ENCODE measurements at regions not wholly inside any gene's neighbourhood (a gene's known extent, or its start where the extent isn't known, plus 50 kb on each side); places are given as distances from the start of the nearest gene placed in this dataset.
"Not testable (repeated sequence)": the region's sequence is repeated elsewhere in the genome, so short reads cannot be mapped to it uniquely, and the experiment has no call there.

DNA sequence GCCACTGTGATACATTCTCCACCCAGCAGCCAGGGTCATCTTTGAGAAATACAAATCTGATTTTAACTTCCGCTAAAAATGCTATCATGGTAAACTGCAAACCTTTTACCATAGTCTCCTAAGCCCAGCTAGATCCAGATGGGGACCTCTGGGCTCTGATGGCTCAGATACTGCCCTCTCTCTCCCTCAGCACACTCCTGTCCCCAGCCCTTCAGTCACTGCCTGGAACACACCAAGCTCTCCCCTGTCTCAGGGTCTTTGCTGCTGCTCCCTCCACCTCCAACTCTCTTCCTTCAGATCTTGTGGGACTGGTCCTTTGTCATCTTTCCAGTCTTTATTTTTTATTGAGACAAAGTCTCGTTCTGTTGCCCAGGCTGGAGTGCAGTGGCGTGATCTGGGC, 65.1 kb downstream of the SPRY4 start:
- no peak for DNase-seq

DNA sequence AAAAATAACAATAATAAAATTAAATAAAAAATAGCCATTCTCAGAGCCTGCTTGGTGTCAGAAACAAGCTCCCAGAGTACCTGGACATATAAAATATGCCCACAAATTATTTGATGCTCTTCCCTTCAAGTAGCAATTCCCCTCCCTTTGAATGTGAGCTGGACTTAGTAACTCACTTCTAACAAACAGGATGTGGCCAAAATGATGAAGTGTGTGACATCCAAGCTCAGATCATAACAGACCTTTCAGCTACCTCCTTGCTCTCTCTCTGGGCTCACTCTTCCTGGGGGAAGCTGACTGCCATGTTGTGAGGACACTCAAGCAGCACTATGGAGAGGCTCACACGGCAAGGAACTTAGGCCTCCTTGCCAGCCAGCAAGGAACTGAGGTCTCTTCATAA, 69.0 kb downstream of the SPRY4 start:
- no peak for DNase-seq

DNA sequence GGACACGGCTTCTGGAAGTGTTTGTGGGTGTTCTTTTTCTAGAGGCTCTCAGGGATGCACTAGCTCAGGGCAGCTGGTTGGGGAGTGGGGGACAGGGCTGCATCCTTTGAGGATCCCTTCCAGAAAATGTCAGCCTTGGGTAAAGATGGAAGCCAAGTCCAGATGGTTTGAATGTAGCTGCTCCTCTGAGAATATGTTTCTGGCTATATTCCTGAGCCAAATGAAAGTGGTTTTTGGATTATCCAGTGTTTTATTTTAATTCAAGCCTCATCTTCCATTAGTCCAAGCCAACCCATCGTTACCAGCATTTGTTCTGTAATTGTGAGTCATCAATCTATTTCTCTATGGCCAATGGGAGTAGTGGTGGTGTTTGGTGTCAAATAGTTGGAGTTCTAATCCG, 70.4 kb downstream of the SPRY4 start:
- no peak for DNase-seq

DNA sequence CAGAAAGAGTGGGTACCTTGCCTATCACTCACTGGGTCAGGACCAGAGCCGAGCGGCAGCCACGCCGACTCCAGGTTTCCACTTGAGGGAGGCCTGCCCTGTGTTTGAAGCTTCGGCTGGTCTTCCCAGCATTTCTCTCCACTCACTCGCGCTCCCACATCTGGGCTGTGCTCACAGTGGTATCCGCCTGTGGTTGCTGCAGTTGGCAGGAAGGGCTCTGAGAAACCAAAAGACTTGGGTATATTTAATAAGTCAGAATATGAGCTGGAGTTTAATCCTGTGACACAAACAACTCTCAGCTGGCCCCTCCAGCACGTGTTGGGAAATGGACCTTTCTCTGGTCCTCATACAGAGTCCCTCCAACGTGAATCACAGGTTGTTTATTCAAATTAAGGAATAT, 70.9 kb downstream of the SPRY4 start:
- no peak for DNase-seq

DNA sequence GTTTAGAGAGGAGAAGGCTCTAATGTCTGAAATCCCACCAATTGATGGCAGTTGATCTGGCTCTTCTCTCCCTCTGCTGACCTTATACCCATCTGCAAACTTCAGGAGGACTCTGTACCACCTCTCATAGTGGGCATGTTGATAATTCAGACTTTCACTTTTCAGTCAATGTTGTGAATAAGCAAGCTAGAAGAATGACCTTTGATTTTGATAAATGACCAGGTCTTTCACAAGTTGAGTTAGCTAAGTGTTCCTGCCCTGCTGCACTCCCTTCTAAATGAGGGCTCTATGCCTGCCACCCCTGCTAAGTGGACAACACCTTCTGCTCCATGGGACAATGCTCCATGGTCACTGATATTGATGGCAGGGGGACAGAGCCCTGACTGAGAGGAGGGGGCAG, 74.7 kb downstream of the SPRY4 start:
- no peak for DNase-seq

DNA sequence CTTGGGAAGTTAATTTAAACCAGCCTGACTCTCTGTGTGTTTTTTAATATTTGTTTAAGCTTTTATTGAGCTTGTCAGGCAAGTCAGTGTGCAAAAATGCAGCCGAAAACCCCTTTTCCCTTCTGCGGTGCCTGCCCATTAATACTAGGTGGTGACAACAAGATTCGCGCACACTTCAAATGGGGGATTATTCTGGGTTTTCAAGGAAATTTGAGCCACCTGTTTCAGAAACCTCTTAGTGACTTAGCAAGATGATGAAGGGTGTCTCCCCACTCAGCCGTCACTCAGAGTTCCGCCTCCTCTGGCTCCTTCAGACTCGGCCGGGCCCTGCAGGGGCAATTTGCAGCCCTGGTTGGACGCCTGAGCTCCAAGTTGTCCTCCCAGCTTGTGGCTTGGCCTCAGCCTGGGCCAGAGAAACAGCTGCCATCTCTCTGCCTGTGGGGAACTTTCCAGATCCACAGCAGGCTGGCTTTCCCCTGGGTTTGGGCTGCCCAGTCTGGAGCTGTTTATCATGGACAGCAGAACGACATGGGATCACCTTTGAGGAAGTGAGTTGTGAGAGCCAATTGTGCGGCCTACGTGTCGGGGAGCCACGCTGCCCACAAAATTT, 75.9 kb downstream of the SPRY4 start:
- DNase-seq = no peak

DNA sequence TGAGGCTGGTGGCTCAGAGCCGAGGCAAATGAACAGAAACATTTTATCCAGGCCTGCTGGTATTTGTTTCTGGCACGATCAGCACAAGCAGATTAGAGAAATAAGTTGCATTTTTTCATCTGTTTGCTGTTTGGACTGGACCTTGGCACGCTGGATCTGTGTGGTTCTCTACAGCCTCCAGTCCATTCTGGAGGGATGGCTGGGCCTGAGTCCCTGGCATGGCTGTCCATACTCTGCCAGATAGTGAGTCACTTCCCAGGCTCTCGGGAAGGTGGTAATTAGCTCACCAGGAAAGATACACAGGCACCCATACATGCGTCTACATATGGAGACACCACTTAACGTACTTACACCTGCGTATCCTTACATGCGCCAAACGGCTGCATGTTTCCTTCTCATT, 78.6 kb downstream of the SPRY4 start:
- peak in 1 of 2 experiments; percentile 61 for DNase-seq

DNA sequence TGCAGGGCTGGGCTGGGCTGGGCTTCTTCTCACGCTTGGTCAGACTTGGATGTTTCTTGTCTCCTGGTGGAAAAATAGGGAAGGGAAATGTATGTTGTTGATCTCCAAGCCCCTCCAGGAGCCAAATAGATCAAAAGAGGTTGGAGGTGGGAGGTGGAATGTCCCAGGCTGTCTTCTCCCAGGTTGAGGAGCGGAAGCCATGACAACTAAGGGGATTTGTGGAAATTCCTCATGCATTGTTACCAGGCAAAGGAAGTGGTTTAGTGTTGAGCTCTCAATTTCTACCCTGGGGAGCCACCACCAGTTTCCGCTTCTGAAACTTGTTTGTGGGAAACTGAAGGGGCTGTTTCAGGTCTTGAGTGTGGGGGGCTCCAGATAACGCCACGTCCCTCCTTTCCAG, 79.0 kb downstream of the SPRY4 start:
- no peak for DNase-seq

DNA sequence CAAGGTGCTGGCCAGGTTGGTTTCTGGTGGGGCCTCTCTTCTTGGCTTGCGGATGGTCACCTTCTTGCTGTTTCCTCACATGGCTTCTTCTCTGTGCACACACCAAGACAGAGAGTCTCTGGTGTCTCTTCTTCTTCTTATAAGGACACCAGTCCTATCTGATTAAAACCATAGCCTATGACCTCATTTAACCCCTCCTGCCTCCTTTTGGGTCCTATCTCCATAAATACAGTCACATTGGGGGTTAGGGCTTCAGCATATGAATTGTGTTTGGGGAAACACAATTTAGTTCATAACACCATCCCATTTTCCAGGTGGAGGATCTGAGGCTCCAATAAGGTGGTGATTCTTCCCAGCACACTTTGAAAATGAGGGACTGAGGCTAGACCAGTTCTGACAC, 80.4 kb downstream of the SPRY4 start:
- DNase-seq = no peak

DNA sequence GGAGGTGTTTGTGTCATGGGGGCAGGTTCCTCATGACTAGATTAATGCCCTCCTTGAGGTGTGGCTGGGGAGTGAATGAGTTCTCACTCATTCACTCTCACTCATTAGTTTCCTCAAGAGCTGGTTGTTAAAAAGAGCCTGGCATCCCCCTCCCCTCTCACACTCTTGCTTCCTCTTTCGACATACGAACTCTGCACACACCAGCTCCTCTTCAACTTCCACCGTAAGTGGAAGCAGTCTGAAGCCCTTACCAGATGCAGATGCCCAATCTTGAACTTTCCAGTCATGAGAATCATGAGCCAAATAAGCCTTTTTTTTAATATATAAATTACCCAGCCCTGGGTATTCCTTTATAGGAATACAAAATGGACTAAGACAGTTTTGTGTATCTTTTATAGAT, 82.5 kb downstream of the SPRY4 start:
- no peak for DNase-seq

DNA sequence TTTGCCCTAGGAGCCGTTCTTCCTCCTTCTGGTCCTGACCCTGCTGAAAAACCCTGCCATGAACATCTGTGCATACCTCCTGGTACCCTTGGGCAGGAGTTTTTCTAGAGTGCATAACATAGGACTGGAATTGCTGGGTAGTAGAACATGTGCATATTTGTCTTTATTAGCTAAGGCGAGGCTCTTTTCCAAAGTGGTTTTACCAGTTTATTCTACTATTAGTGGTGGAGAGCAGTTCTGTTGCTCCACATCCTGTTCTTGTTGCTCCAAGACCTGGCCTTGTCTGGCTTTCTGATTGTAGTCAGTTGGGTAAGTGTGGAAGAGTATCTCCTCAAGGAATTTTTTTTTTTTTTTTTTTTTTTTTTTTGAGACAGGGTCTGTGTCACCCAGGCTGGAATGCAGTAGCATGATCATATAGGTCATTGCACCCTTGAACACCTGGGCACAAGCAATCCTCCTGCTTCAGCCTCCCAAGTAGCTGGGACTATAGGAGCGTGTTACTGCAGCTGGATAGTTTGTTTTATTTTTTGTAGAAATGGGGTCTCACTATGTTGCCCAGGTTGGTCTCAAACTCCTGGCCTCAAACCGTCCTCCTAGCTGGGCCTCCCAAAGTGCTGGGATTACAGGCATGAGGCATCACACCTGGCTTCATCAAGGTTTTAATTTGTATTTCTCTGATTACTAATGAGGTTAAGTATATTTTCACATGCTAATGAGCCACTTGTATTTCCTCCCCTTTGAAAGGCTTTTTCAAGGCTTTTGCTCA, 85.2 kb downstream of the SPRY4 start:
- DNase-seq = no peak

DNA sequence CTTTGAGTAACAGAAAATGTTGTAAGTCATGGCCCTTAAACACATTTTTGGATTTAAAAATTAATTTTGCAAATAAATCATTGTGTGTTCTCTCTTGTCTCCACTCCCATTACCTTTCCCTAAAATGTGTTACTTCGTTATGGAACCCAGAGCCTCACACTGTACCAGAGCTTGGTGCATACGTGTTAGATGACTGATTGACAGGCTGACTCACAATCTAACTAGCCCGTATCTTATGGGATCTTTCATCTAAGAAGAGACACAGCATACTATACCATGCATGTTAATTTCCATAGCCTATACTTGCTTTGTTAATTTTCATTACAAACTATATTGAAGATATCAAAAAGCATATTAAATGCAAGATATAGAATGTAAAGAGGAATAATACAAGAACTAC, 87.1 kb downstream of the SPRY4 start:
- DNase-seq = no peak

DNA sequence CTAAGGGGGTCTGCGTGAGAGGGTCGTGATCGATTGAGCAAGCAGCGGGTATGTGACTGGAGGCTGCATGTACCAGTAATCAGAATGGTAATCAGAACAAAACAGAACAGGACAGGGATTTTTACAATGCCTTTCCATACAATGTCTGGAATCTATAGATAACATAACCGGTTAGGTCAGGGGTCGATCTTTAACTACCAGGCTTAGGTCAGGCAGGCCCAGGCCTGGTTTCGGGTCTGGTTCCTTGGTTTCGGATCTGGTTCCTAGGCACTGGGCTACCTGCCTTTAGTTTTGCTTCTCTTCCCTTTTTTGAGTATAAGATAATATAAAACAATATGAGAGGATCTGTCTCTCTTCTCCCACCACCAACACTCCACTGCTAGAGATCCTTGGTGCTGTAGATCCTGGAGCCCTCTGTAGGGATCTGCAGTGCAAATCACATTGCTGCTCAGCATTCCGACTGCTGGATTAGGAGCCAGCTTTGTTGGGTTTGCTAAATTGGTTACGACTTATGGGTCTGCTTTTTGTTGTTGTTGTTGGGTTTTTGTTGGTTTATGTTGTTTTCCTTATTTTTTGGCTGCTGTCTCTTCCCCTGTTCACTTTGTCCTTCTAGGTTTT, 88.0 kb downstream of the SPRY4 start:
- not testable (repeated sequence) for DNase-seq

DNA sequence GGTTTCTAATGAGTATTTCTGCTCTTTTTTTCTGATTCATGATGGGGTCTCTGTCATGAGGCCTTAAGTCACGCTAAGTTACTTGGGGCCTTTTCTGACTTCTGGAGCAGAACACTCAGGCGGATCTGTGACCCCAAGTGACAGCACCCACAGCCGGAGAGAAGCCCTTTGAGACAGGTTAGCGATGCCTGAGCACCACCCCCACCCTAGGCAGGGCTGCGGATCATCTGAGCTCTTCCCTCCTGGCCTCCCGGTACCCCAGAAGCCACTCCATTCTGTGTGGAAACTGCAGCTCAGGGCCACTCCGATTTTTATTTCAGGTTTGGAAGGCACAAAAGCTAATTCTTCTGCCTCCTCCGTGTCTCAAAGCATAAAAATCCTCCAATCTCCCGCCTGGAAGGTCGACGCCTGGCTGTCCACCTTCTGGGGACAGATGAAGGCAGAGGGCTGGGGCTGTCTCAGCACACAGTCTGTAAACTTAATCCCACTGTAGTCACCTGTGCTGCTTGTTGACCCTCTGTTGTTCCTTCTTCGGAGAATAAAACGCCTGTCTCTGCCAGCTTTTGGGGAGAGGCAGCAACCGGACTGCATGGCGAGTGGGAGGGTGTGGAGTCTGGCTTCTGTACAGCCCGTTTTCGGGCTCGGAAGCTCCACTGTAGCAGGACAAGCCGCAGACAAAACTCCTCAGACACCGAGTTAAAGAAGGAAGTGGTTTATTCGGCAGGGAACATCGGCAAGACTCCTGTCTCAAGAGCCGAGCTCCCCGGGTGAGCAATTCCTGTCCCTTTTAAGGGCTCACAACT, 88.8 kb downstream of the SPRY4 start:
- no peak for DNase-seq

DNA sequence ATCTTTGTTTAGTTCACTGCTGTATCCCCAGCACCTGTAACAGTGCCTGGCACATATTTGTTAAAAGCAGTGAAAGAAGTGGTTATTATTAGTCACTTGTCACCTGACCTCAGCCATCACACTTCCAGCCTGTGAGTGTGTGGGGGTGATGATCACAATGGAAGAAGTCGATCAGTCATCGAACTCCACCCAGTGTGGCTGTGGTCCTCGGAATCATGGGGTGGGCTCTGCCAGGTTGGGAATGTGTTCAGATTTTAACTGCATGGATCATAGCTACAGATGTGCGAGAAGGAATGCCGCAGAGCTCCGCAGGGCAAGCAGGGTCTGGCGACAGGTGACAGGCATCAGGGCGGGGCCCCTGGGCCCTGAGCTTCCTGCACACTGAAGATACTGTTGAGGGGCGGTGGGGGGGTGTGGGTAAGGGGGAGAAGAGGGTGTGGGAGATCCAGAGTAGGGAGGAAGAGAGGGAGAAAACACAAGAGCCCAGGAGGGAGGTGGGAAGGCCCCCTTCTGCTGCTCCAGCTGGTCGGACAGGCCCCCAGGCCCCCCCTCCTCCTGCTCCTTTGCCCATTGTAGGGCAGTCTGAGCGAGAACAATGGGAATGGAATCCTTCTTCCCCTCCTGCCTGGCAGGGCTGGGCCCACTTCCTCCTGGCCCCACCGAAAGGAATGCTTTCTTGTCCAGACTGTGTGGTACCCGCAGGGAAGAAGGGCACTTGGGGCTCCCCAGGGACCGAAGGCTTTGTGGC, 89.6 kb downstream of the SPRY4 start:
- DNase-seq = no peak

DNA sequence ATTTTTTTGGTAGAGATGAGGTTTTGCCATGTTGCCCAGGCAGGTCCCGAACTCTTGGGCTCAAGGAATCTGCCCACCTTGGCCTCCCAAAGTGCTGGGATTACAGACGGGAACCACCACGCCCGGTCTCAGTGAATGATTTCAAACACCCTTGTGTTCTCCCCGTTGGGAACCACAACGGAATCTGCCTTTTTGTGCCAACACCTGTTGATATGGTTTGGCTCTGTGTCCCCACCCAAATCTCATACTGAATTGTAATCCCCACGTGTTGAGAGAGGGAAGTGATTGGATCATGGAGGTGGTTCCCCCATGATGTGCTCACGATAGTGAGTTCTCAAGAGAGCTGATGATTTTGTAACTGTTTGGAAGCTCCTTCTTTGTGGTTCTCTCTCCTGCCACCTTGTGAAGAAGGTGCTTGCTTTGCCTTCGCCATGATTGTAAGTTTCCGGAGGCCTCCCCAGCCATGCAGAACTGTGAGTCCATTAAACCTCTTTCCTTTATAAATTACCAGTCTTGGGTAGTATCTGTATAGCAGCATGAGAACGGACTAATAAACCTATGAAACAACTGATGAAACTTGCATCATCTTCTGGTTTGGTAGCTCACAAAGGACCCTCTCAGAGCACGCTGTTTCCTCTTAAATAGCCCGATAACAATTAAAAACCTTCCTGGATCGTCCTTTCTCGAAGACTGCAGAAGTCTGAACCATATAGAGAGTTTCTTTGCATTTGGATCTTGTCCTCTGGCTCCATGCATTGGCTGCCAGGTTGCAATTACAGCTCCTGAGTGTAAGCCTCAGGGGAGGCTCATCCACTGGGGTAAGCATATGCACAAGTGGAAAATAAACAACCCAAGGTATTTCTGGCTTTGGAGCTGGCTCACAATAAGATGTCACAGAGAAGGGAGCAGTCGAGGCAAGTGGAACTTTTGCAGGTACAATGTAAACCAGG, 91.5 kb downstream of the SPRY4 start:
- DNase-seq = no peak

DNA sequence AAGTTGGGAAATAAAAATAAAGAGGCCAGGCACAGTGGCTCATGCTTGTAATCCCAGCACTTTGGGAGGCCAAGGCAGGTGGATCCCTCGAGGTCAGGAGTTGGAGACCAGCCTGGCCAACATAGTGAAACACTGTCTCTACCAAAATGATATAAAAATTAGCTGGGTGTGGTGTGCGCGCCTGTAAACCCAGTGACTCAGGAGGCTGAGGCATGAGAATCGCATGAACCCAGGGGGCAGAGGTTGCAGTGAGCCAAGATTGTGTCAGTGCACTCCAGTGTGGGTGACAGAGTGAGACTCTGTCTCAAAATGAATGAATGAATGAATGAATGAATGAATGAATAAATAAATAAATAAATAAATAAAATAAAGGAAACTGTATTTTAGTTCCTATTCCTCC, 93.9 kb downstream of the SPRY4 start:
- DNase-seq = not testable (repeated sequence)

DNA sequence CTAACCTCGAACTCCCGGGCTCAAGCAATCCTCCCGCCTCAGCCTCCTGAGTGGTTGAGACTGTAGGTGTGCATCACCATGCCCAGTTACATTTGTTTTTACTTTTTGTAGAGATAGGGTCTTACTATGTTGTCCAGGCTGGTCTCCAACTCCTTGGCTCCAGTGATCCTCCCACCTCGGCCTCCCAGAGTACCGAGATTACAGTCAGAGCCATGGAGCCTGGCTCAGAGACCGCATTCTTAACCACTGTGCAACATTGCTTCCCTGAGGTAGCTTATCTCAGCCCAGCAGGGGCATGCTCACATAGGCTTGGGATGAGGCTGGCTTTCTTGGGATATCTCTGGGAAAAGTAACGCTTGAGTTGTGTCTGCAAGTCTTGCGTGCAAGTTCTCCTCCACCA, 99.7 kb downstream of the SPRY4 start:
- no peak for DNase-seq

DNA sequence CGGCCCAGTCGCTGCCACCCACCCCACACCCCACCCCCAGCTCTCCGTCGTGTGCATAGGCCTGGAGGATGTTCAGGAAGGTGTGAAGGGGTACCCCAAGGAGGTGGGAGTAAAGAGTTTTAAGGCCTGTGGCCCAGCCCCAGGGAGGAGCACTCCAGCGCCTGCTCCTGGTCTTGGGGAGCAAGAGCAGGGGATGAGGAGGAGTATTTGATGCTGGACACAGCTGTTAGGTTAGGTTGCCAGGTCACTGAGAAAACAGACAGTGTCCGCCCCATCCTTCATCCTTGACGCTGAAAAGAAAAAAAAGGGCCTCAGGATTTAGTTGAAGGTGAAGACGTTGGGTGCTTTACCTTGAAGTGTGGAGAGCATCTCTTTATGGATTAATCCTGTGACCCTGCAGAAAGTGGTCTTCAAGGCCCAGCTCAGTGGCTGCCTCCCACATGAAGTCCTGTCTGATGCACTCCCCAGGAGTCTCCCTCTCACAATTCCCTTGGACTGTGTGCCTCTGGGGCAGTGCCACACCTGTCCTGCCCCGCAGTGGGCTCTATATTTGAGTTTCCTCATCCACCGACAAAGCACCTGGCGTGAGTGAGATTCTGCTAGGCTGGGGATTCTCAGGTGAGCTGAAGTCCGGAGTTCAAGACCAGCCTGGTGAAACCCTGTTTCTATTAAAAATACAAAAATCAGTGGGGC, 101.8 kb downstream of the SPRY4 start:
- DNase-seq = no peak

DNA sequence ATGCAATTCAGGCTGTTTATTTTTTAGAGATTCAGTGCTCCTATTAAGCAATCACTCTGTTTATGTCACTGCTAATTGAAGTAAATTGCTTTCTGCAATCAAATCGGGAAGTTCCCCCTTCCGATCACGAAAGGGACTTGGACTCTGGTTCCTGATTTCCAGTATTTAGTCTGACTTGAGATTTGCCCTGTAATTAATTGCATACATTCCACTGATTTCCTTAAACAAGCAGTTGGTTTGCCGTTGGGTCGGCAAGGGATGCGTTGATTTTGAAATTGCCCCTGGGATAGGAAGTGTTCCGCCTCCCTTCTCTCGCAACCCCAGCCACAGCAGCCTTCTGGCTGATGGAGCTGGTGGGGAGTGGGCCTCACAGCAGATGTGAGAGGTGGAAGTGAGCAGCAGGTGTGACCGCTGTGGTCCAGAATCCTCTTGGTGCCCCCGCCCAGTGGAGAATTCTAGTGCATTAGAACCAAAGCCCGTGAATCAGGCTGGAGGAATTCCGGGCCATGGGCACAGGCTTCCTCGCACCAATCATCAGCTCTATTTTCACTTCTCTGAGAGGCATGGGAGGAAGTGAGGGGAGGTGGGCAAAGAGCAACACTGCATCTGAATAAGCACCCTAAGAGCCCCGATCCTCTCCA, 102.5 kb downstream of the SPRY4 start:
- DNase-seq = no peak
